K562 (cell line): ENCODE measurements at regions not wholly inside any gene's neighbourhood (a gene's known extent, or its start where the extent isn't known, plus 50 kb on each side); places are given as distances from the start of the nearest gene placed in this dataset.

Experiments used
- AFF4 ChIP-seq: sonication (generic); formaldehyde crosslinking; IDR thresholded peaks from 2 replicates; pipeline ENCODE4 v1.8.0; 2023; ENCODE audit warnings: mild to moderate bottlenecking, missing genetic modification reagents
- ARID1B ChIP-seq: fragments of 450-650 bp; IDR thresholded peaks from 2 replicates; pipeline ENCODE4 v1.6.1; 2016; ENCODE audit warnings: antibody characterized with exemption, mild to moderate bottlenecking, inconsistent platforms
- CREM ChIP-seq: IDR thresholded peaks from 2 replicates; pipeline ENCODE4 v1.6.1; 2014; ENCODE audit warnings: antibody characterized with exemption, low read depth
- DPF2 ChIP-seq: fragments of 450-650 bp; IDR thresholded peaks from 2 replicates; pipeline ENCODE4 v1.6.1; 2016
- E2F6 ChIP-seq, 2 experiments: IDR thresholded peaks; 2 replicates each; pipeline ENCODE4 v1.6.1; 2011; ENCODE audit warnings: borderline replicate concordance in 1 of 2, control low read depth in 1 of 2, low read depth in 1 of 2, low read length in 1 of 2, mild to moderate bottlenecking in 1 of 2, mixed read lengths in 1 of 2, moderate library complexity in 1 of 2; ENCODE audit not compliant: insufficient read depth in 1 of 2, insufficient read length in 1 of 2, poor library complexity in 1 of 2, severe bottlenecking in 1 of 2; ENCODE audit errors: extremely low read depth in 1 of 2
- EHMT2 ChIP-seq: fragments of 450-650 bp; IDR thresholded peaks from 2 replicates; pipeline ENCODE4 v1.6.1; 2018; ENCODE audit warnings: antibody characterized with exemption
- FOSL1 ChIP-seq: fragments of 200-800 bp; sonication (Bioruptor generic); conservative IDR thresholded peaks from 2 replicates; pipeline ENCODE4 v1.6.1; 2016; ENCODE audit warnings: missing genetic modification characterization, missing compliant biosample characterization
- FUS ChIP-seq: fragments of 200-400 bp; formaldehyde crosslinking; optimal IDR thresholded peaks from 2 replicates; pipeline ENCODE3; 2017; ENCODE audit warnings: low read depth, low read length
- HNRNPK ChIP-seq: fragments of 200-400 bp; formaldehyde crosslinking; IDR thresholded peaks from one replicate; pipeline ENCODE4 v1.6.1; 2018; ENCODE audit warnings: mild to moderate bottlenecking, low read depth, low read length; ENCODE audit not compliant: poor library complexity, severe bottlenecking
- LARP7 ChIP-seq: fragments of 450-650 bp; IDR thresholded peaks from 2 replicates; pipeline ENCODE4 v1.6.1; 2016
- RFX1 ChIP-seq: fragments of 450-650 bp; IDR thresholded peaks from 2 replicates; pipeline ENCODE4 v1.6.1; 2016; ENCODE audit warnings: mild to moderate bottlenecking, moderate library complexity
- SMC3 ChIP-seq: conservative IDR thresholded peaks from 2 replicates; pipeline ENCODE4 v1.6.1; 2011; ENCODE audit warnings: low read depth, low read length, improper control_type of control experiment; ENCODE audit not compliant: insufficient read depth
- SRSF9 ChIP-seq: fragments of 200-400 bp; formaldehyde crosslinking; IDR thresholded peaks from 2 replicates; pipeline ENCODE4 v1.6.1; 2017; ENCODE audit warnings: low read depth, low read length, borderline replicate concordance
- ZFP36 ChIP-seq: fragments of 150-350 bp; IDR thresholded peaks from 2 replicates; pipeline ENCODE4 v1.6.1; 2018; ENCODE audit warnings: low read length, low read depth; ENCODE audit not compliant: partially characterized antibody
- ZNF165 ChIP-seq: fragments of 250-450 bp; sonication (Bioruptor Pico); IDR thresholded peaks from 2 replicates; pipeline ENCODE4 v1.4.0; 2020; ENCODE audit warnings: borderline replicate concordance
- ZNF280A ChIP-seq: fragments of 450-650 bp; IDR thresholded peaks from 2 replicates; pipeline ENCODE4 v1.6.1; 2018; ENCODE audit warnings: mild to moderate bottlenecking, low read depth; ENCODE audit not compliant: partially characterized antibody
- ZNF512 ChIP-seq: IDR thresholded peaks from 2 replicates; pipeline ENCODE4 v1.6.1; 2016; ENCODE audit warnings: missing genetic modification characterization, missing compliant biosample characterization
- ZNF740 ChIP-seq, 3 experiments: fragments of 200-800 bp in 1 of 3; sonication (Bioruptor generic) in 1 of 3; sonication (generic) in 1 of 3; formaldehyde crosslinking in 1 of 3; IDR thresholded peaks; 2 replicates each; pipeline versions ENCODE4 v1.6.1 to v1.8.0; 2016 to 2022; ENCODE audit warnings: mild to moderate bottlenecking in 2 of 3, missing compliant biosample characterization in 2 of 3, missing genetic modification characterization in 2 of 3, missing genetic modification reagents in 1 of 3

GRCh38 chr2:12325806-12326205 lies 390.9 kb upstream of the TRIB2 start (continued):
- no peak for TF ChIP-seq ZNF740 (CRISPR knock-in tag; IDR thresholded peaks at IDR 0.05)
- TF ChIP-seq ZNF740 (tag; IDR thresholded peaks at IDR 0.05) = no peak
- TF ChIP-seq DPF2 = peak; percentile 56; the same call in 1 of the 2 replicates
- no peak for TF ChIP-seq EHMT2
- TF ChIP-seq SRSF9 = no peak
- 0 out of 2 replicates have a peak, but pooled peaks have one; percentile 26 for TF ChIP-seq CREM
- TF ChIP-seq ARID1B = peak; percentile 62
- TF ChIP-seq HNRNPK = no peak
- TF ChIP-seq ZNF165 (CRISPR knock-in tag) = no peak
- TF ChIP-seq ZNF280A = no peak
- no peak for TF ChIP-seq AFF4 (CRISPR knock-in tag)
- TF ChIP-seq ZNF512 (tag) = no peak
- no peak for TF ChIP-seq FUS
- no peak for TF ChIP-seq RFX1
- TF ChIP-seq SMC3 = no peak
- no peak for TF ChIP-seq LARP7
- TF ChIP-seq E2F6 (IDR thresholded peaks at IDR 0.05; ENCODE audit: borderline replicate concordance in 1 of 2, extremely low read depth in 1 of 2, insufficient read depth in 1 of 2, insufficient read length in 1 of 2, low read depth in 1 of 2, low read length in 1 of 2, poor library complexity in 1 of 2, severe bottlenecking in 1 of 2) = peak in 1 of 2 experiments; percentile 29
- no peak for TF ChIP-seq ZFP36
- peak; percentile 86 for TF ChIP-seq FOSL1
